Mucosa of rectum (tissue), 2 donors: ENCODE measurements at regions not wholly inside any gene's neighbourhood (a gene's known extent, or its start where the extent isn't known, plus 50 kb on each side); places are given as distances from the start of the nearest gene placed in this dataset.

Source experiments
- H3K27ac ChIP-seq, 2 donors: one replicate each; pipeline ENCODE4 v1.7.0; 2013; ENCODE audit warnings: inconsistent platforms in 2 of 2, low read depth in 2 of 2, low read length in 2 of 2
- H3K27me3 ChIP-seq, 2 donors: one replicate each; pipeline ENCODE4 v1.7.0; 2013; ENCODE audit warnings: low read length in 2 of 2; ENCODE audit not compliant: control insufficient read depth in 2 of 2, insufficient read depth in 2 of 2
- H3K36me3 ChIP-seq, 2 donors: one replicate each; pipeline ENCODE4 v1.7.0; 2013; ENCODE audit warnings: low read length in 2 of 2; ENCODE audit not compliant: control insufficient read depth in 2 of 2, insufficient read depth in 2 of 2
- H3K4me1 ChIP-seq, 2 donors: one replicate each; pipeline ENCODE4 v1.7.0; 2013; ENCODE audit warnings: low read length in 2 of 2, mild to moderate bottlenecking in 1 of 2; ENCODE audit not compliant: control insufficient read depth in 2 of 2, insufficient read depth in 2 of 2
- H3K4me3 ChIP-seq, 2 donors: one replicate each; pipeline ENCODE4 v1.7.0; 2013; ENCODE audit warnings: low read length in 2 of 2
- H3K9ac ChIP-seq, 2 donors: one replicate each; pipeline ENCODE4 v1.7.0; 2013; ENCODE audit warnings: low read length in 2 of 2, low read depth in 1 of 2, mild to moderate bottlenecking in 1 of 2
- H3K9me3 ChIP-seq, 2 donors: one replicate each; pipeline ENCODE4 v1.7.0; 2013; ENCODE audit warnings: low read length in 2 of 2; ENCODE audit not compliant: control insufficient read depth in 2 of 2
- donor health status: healthy.
- donor health status: Normal muscosa, but diverticular disease.

- Histone ChIP-seq H3K36me3 (no peaks in the 10 kb centered on the region), H3K9ac (no peak overlapping the region), H3K27ac (no peak overlapping the region), H3K9me3 (no peaks in the 10 kb centered on the region), H3K4me3 (no peak overlapping the region), H3K4me1 (no peaks in the 10 kb centered on the region), H3K27me3 (no peaks in the 10 kb centered on the region)
These were observed 159.8 kb downstream of the SPATA31D1 start for GRCh38 chr9:82148426-82148810.

- H3K27ac ChIP-seq = no peak overlapping the region
- no peak overlapping the region for H3K4me3 ChIP-seq
- H3K9ac ChIP-seq = no peak overlapping the region
- no peaks in the 10 kb centered on the region for H3K27me3 ChIP-seq
- H3K4me1 ChIP-seq = no peaks in the 10 kb centered on the region
- no peaks in the 10 kb centered on the region for H3K36me3 ChIP-seq
- H3K9me3 ChIP-seq = no peaks in the 10 kb centered on the region
These were observed 160.4 kb downstream of the SPATA31D1 start for GRCh38 chr9:82148901-82149461.

GRCh38 chr9:82149501-82149946, 161.0 kb downstream of the SPATA31D1 start:
- no peak overlapping the region for H3K9ac ChIP-seq
- H3K4me1 ChIP-seq = no peaks in the 10 kb centered on the region
- H3K27ac ChIP-seq = no peak overlapping the region
- no peaks in the 10 kb centered on the region for H3K27me3 ChIP-seq
- H3K4me3 ChIP-seq = no peak overlapping the region
- no peaks in the 10 kb centered on the region for H3K9me3 ChIP-seq
- H3K36me3 ChIP-seq = no peaks in the 10 kb centered on the region

GRCh38 chr9:82152181-82152580, 163.6 kb downstream of the SPATA31D1 start:
- no peaks in the 10 kb centered on the region for H3K36me3 ChIP-seq
- H3K4me1 ChIP-seq = no peaks in the 10 kb centered on the region
- H3K27me3 ChIP-seq = no peaks in the 10 kb centered on the region
- no peaks in the 10 kb centered on the region for H3K9me3 ChIP-seq
- H3K9ac ChIP-seq = no peak overlapping the region
- H3K27ac ChIP-seq = no peak overlapping the region
- no peak overlapping the region for H3K4me3 ChIP-seq

GRCh38 chr9:82153032-82153431, 164.5 kb downstream of the SPATA31D1 start:
- Histone ChIP-seq H3K4me1 (no peaks in the 10 kb centered on the region), H3K27me3 (no peaks in the 10 kb centered on the region), H3K36me3 (no peaks in the 10 kb centered on the region), H3K9ac (no peak overlapping the region), H3K27ac (no peak overlapping the region), H3K9me3 (no peaks in the 10 kb centered on the region), H3K4me3 (no peak overlapping the region)

GRCh38 chr9:82154573-82154972, 166.0 kb downstream of the SPATA31D1 start:
- Histone ChIP-seq H3K9me3 (no peaks in the 10 kb centered on the region), H3K27me3 (no peaks in the 10 kb centered on the region), H3K36me3 (no peaks in the 10 kb centered on the region), H3K9ac (no peak overlapping the region), H3K4me3 (no peak overlapping the region), H3K4me1 (no peaks in the 10 kb centered on the region), H3K27ac (no peak overlapping the region)

- Histone ChIP-seq H3K9me3 (no peaks in the 10 kb centered on the region), H3K4me3 (no peak overlapping the region), H3K27me3 (no peaks in the 10 kb centered on the region), H3K9ac (no peak overlapping the region), H3K27ac (no peak overlapping the region), H3K4me1 (no peaks in the 10 kb centered on the region), H3K36me3 (no peaks in the 10 kb centered on the region)
These were observed 173.3 kb downstream of the SPATA31D1 start for GRCh38 chr9:82161876-82162275.

- Histone ChIP-seq H3K4me3 (no peak overlapping the region), H3K4me1 (no peaks in the 10 kb centered on the region), H3K9ac (no peak overlapping the region), H3K27ac (no peak overlapping the region), H3K27me3 (no peaks in the 10 kb centered on the region), H3K9me3 (no peaks in the 10 kb centered on the region), H3K36me3 (no peaks in the 10 kb centered on the region)
These were observed 175.6 kb downstream of the SPATA31D1 start for GRCh38 chr9:82164159-82164558.

GRCh38 chr9:82167296-82167695, 178.7 kb downstream of the SPATA31D1 start:
- H3K27ac ChIP-seq = no peak overlapping the region
- H3K27me3 ChIP-seq = no peaks in the 10 kb centered on the region
- no peaks in the 10 kb centered on the region for H3K36me3 ChIP-seq
- H3K4me3 ChIP-seq = no peak overlapping the region
- no peaks in the 10 kb centered on the region for H3K9me3 ChIP-seq
- no peaks in the 10 kb centered on the region for H3K4me1 ChIP-seq
- H3K9ac ChIP-seq = no peak overlapping the region

GRCh38 chr9:82168585-82168984, 180.0 kb downstream of the SPATA31D1 start:
- no peak overlapping the region for H3K27ac ChIP-seq
- H3K27me3 ChIP-seq = no peaks in the 10 kb centered on the region
- no peak overlapping the region for H3K4me3 ChIP-seq
- no peaks in the 10 kb centered on the region for H3K9me3 ChIP-seq
- H3K4me1 ChIP-seq = no peaks in the 10 kb centered on the region
- H3K9ac ChIP-seq = no peak overlapping the region
- no peaks in the 10 kb centered on the region for H3K36me3 ChIP-seq

- Histone ChIP-seq H3K4me3 (no peak overlapping the region), H3K27ac (no peak overlapping the region), H3K4me1 (no peaks in the 10 kb centered on the region), H3K27me3 (no peaks in the 10 kb centered on the region), H3K9ac (no peak overlapping the region), H3K9me3 (no peaks in the 10 kb centered on the region), H3K36me3 (no peaks in the 10 kb centered on the region)
These were observed 182.3 kb downstream of the SPATA31D1 start for GRCh38 chr9:82170866-82171265.
